ENCODE measurements at regions not wholly inside any gene's neighbourhood (a gene's known extent, or its start where the extent isn't known, plus 50 kb on each side); places are given as distances from the start of the nearest gene placed in this dataset.

- H3K27me3 ChIP-seq (replicated peaks; ENCODE audit: control insufficient read depth, insufficient read depth, low read length), result no peaks in the 10 kb centered on the region
- no peak for TF ChIP-seq CTCF (IDR thresholded peaks at IDR 0.05; ENCODE audit: insufficient read depth in 1 of 2, low read depth in 1 of 2, low read length in 1 of 2, severe bottlenecking in 1 of 2, unreplicated experiment in 1 of 2)
Observed at GRCh38 chr15:35633677-35634076, 87.7 kb upstream of the DPH6 start.

DNA sequence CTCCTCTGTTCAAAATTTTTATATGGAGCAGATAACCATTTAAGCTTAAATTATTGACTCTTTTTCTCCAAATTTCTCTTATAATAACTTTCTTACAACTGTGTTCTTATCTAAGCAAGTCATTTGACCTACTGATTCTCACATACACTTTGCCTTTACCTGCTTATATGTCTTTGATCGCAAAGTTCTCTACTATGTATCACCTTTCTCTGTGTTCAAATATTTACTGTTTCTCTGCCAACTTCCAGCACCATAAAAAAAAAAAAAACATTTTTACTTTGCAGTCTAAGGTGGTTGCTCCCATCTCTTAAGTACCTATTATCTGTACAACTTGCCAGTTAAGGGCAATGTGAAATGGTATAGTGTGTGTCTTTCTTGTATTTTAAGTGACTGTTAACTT, 100.8 kb upstream of the DPH6 start:
- POLR2A ChIA-PET, result no interaction called here
- no peaks in the 10 kb centered on the region for H3K36me3 ChIP-seq (ENCODE audit: control insufficient read depth, insufficient read depth, low read length)
- BruUV-seq (replicated peaks), result no TSS peak
- H3K27me3 Mint-ChIP-seq (ENCODE audit: insufficient read depth, unreplicated experiment), result no peaks in the 10 kb centered on the region
- no peaks in the 10 kb centered on the region for H3K9me3 Mint-ChIP-seq (ENCODE audit: unreplicated experiment)
- no peak overlapping the region for H3K4me3 ChIP-seq (ENCODE audit: low read depth, low read length)
- H3K4me1 ChIP-seq, result 0 out of 2 replicates have a peak, but pooled peaks cover 5% of the 10 kb centered on the region
- H3K27ac Mint-ChIP-seq (ENCODE audit: unreplicated experiment), result no peak overlapping the region
- intact Hi-C loops (cut with micrococcal nuclease; ENCODE audit: unreplicated experiment), result no loop called here
- H3K27me3 ChIP-seq (replicated peaks; ENCODE audit: control insufficient read depth, insufficient read depth, low read length), result no peaks in the 10 kb centered on the region
- TF ChIP-seq CTCF (IDR thresholded peaks at IDR 0.05; ENCODE audit: insufficient read depth in 1 of 2, low read depth in 1 of 2, low read length in 1 of 2, severe bottlenecking in 1 of 2, unreplicated experiment in 1 of 2), result no peak
- H3K4me3 Mint-ChIP-seq (ENCODE audit: unreplicated experiment), result no peak overlapping the region
- H3K36me3 Mint-ChIP-seq (ENCODE audit: insufficient read depth, unreplicated experiment), result no peaks in the 10 kb centered on the region
- no peak for DNase-seq
- CTCF ChIA-PET, result no interaction called here
- H3K4me1 Mint-ChIP-seq (ENCODE audit: low read depth, unreplicated experiment), result peaks cover 9% of the 10 kb centered on the region
- H3K9me3 ChIP-seq, result no peaks in the 10 kb centered on the region

More at GRCh38 chr15:35633677-35634076, 87.7 kb upstream of the DPH6 start:
- no peak overlapping the region for H3K27ac Mint-ChIP-seq (ENCODE audit: unreplicated experiment)
- no TSS peak for BruUV-seq (replicated peaks)
- H3K9me3 Mint-ChIP-seq (ENCODE audit: unreplicated experiment), result no peaks in the 10 kb centered on the region
- H3K9me3 ChIP-seq, result no peaks in the 10 kb centered on the region
- no peak overlapping the region for H3K4me3 ChIP-seq (ENCODE audit: low read depth, low read length)
- intact Hi-C loops (cut with micrococcal nuclease; ENCODE audit: unreplicated experiment), result no loop called here
- H3K36me3 ChIP-seq (ENCODE audit: control insufficient read depth, insufficient read depth, low read length), result no peaks in the 10 kb centered on the region
- no peak overlapping the region for H3K4me3 Mint-ChIP-seq (ENCODE audit: unreplicated experiment)
- H3K36me3 Mint-ChIP-seq (ENCODE audit: insufficient read depth, unreplicated experiment), result no peaks in the 10 kb centered on the region
- peaks cover 3% of the 10 kb centered on the region for H3K27me3 Mint-ChIP-seq (ENCODE audit: insufficient read depth, unreplicated experiment)
- DNase-seq, result no peak
- CTCF ChIA-PET, result no interaction called here
- H3K4me1 Mint-ChIP-seq (ENCODE audit: low read depth, unreplicated experiment), result peaks cover 14% of the 10 kb centered on the region
- POLR2A ChIA-PET, result no interaction called here
- H3K4me1 ChIP-seq, result peaks cover 14% of the 10 kb centered on the region

GRCh38 chr15:35647303-35647702, 101.3 kb upstream of the DPH6 start:
- Mint-ChIP-seq H3K36me3 (ENCODE audit: insufficient read depth, unreplicated experiment) (no peaks in the 10 kb centered on the region), H3K4me3 (ENCODE audit: unreplicated experiment) (no peak overlapping the region), H3K27ac (ENCODE audit: unreplicated experiment) (no peak overlapping the region), H3K9me3 (ENCODE audit: unreplicated experiment) (no peaks in the 10 kb centered on the region), H3K27me3 (ENCODE audit: insufficient read depth, unreplicated experiment) (no peaks in the 10 kb centered on the region), H3K4me1 (ENCODE audit: low read depth, unreplicated experiment) (peaks cover 9% of the 10 kb centered on the region)
- H3K27me3 ChIP-seq (replicated peaks; ENCODE audit: control insufficient read depth, insufficient read depth, low read length), result no peaks in the 10 kb centered on the region
- no peaks in the 10 kb centered on the region for H3K36me3 ChIP-seq (ENCODE audit: control insufficient read depth, insufficient read depth, low read length)
- no TSS peak for BruUV-seq (replicated peaks)
- no peak for DNase-seq
- H3K4me1 ChIP-seq, result 0 out of 2 replicates have a peak, but pooled peaks cover 5% of the 10 kb centered on the region
- intact Hi-C loops (cut with micrococcal nuclease; ENCODE audit: unreplicated experiment), result no loop called here
- TF ChIP-seq CTCF (IDR thresholded peaks at IDR 0.05; ENCODE audit: insufficient read depth in 1 of 2, low read depth in 1 of 2, low read length in 1 of 2, severe bottlenecking in 1 of 2, unreplicated experiment in 1 of 2), result no peak
- ChIA-PET CTCF (no interaction called here), POLR2A (no interaction called here)
- H3K4me3 ChIP-seq (ENCODE audit: low read depth, low read length), result no peak overlapping the region
- H3K9me3 ChIP-seq, result no peaks in the 10 kb centered on the region

All from Caco-2 (cell line).